HG02885 (cell line): ENCODE measurements at regions not wholly inside any gene's neighbourhood (a gene's known extent, or its start where the extent isn't known, plus 50 kb on each side); places are given as distances from the start of the nearest gene placed in this dataset.
"Not testable (repeated sequence)": the region's sequence is repeated elsewhere in the genome, so short reads cannot be mapped to it uniquely, and the experiment has no call there.

Experiments
- ATAC-seq: cut with Tn5 transposase; IDR thresholded peaks from one replicate; pipeline ENCODE4 v1.9.1; 2021; ENCODE audit warnings: mild to moderate bottlenecking; ENCODE audit not compliant: unreplicated experiment, poor library complexity

GRCh38 chr3:27632431-27633223, 89.5 kb downstream of the EOMES start:
- peak; percentile 93 for ATAC-seq

- ATAC-seq = no peak
Observed at GRCh38 chr3:27630885-27631284, 91.2 kb downstream of the EOMES start.

GRCh38 chr3:27629366-27629765, 92.8 kb downstream of the EOMES start:
- ATAC-seq = no peak

- ATAC-seq = no peak
Observed at GRCh38 chr3:27628026-27628750, 93.9 kb downstream of the EOMES start.

GRCh38 chr3:27626596-27627118, 95.5 kb downstream of the EOMES start:
- no peak for ATAC-seq

- no peak for ATAC-seq
Observed at GRCh38 chr3:27625864-27626263, 96.3 kb downstream of the EOMES start.

GRCh38 chr3:27623085-27623753, 98.9 kb downstream of the EOMES start:
- ATAC-seq = no peak

GRCh38 chr3:27617552-27617951, 104.6 kb downstream of the EOMES start:
- ATAC-seq = no peak

- ATAC-seq = no peak
Observed at GRCh38 chr3:27616031-27616430, 106.1 kb downstream of the EOMES start.

GRCh38 chr3:27615555-27615954, 106.6 kb downstream of the EOMES start:
- ATAC-seq = no peak

GRCh38 chr3:27614592-27614991, 107.5 kb downstream of the EOMES start:
- no peak for ATAC-seq

GRCh38 chr3:27613846-27614500, 108.2 kb downstream of the EOMES start:
- ATAC-seq = no peak

GRCh38 chr3:27610800-27611525, 111.2 kb downstream of the EOMES start:
- ATAC-seq = peak; percentile 58

- ATAC-seq = peak; percentile 43
Observed at GRCh38 chr3:27607370-27607769, 114.8 kb downstream of the EOMES start.

- ATAC-seq = no peak
Observed at GRCh38 chr3:27606537-27606936, 115.6 kb downstream of the EOMES start.

- ATAC-seq = not testable (repeated sequence)
Observed at GRCh38 chr3:27601311-27601710, 117.1 kb upstream of the SLC4A7 start.

- not testable (repeated sequence) for ATAC-seq
Observed at GRCh38 chr3:27599741-27600140, 115.6 kb upstream of the SLC4A7 start.

- ATAC-seq = peak; percentile 26
Observed at GRCh38 chr3:27596921-27597320, 112.7 kb upstream of the SLC4A7 start.

GRCh38 chr3:27596334-27596841, 112.2 kb upstream of the SLC4A7 start:
- peak; percentile 75 for ATAC-seq
